ENCODE measurements at regions not wholly inside any gene's neighbourhood (a gene's known extent, or its start where the extent isn't known, plus 50 kb on each side); places are given as distances from the start of the nearest gene placed in this dataset.

GRCh38 chr6:23365732-23366131, 760.3 kb upstream of the NRSN1 start:
- H3K79me2 ChIP-seq (ENCODE audit: low read length), result no peaks in the 10 kb centered on the region
- no peak overlapping the region for H3K4me2 ChIP-seq (ENCODE audit: low read length)
- no peaks in the 10 kb centered on the region for H3K9me3 ChIP-seq (ENCODE audit: insufficient read depth, low read length)
- H3K9ac ChIP-seq (ENCODE audit: low read length), result no peak overlapping the region
- no peak overlapping the region for H3K27ac ChIP-seq (ENCODE audit: low read length)
- no peaks in the 10 kb centered on the region for H4K20me1 ChIP-seq (ENCODE audit: insufficient read depth, low read length)
- H3K36me3 ChIP-seq (replicated peaks; ENCODE audit: low read depth, low read length), result no peaks in the 10 kb centered on the region
- H3K27me3 ChIP-seq (ENCODE audit: low read depth, low read length), result no peaks in the 10 kb centered on the region
- no peaks in the 10 kb centered on the region for H3K4me1 ChIP-seq (ENCODE audit: low read length)
- no peak overlapping the region for H2AFZ ChIP-seq (ENCODE audit: low read depth, low read length)
- TF ChIP-seq EZH2phosphoT487 (IDR thresholded peaks at IDR 0.05; ENCODE audit: low read depth), result no peak
- no peak overlapping the region for H3K4me3 ChIP-seq (ENCODE audit: low read length)

DNA sequence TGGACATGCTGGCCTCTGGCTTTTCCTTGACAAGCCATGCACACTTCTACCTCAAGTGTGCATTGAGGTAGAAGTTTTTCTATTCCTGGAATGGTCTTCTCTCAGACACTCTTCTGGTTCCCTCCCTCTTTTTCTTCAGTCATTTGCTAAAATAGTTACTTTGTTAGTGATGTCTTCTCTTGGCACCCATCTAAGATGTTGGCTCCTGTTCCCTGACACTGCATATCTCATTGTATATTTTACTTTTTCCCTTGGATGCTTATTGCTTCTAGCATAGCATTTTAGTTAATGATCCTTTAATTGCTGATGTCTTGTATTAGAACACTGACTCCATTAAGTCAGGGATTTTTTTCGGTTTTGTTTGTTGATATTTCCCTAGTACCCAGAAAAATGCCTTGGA, 758.7 kb upstream of the NRSN1 start:
- Histone ChIP-seq H4K20me1 (ENCODE audit: insufficient read depth, low read length) (no peaks in the 10 kb centered on the region), H3K27me3 (ENCODE audit: low read depth, low read length) (no peaks in the 10 kb centered on the region), H3K4me3 (ENCODE audit: low read length) (no peak overlapping the region), H3K36me3 (replicated peaks; ENCODE audit: low read depth, low read length) (no peaks in the 10 kb centered on the region), H2AFZ (ENCODE audit: low read depth, low read length) (no peak overlapping the region), H3K9ac (ENCODE audit: low read length) (no peak overlapping the region), H3K4me1 (ENCODE audit: low read length) (no peaks in the 10 kb centered on the region), H3K9me3 (ENCODE audit: insufficient read depth, low read length) (no peaks in the 10 kb centered on the region), H3K79me2 (ENCODE audit: low read length) (no peaks in the 10 kb centered on the region), H3K4me2 (ENCODE audit: low read length) (no peak overlapping the region), H3K27ac (ENCODE audit: low read length) (no peak overlapping the region)
- TF ChIP-seq, protein P1, sequence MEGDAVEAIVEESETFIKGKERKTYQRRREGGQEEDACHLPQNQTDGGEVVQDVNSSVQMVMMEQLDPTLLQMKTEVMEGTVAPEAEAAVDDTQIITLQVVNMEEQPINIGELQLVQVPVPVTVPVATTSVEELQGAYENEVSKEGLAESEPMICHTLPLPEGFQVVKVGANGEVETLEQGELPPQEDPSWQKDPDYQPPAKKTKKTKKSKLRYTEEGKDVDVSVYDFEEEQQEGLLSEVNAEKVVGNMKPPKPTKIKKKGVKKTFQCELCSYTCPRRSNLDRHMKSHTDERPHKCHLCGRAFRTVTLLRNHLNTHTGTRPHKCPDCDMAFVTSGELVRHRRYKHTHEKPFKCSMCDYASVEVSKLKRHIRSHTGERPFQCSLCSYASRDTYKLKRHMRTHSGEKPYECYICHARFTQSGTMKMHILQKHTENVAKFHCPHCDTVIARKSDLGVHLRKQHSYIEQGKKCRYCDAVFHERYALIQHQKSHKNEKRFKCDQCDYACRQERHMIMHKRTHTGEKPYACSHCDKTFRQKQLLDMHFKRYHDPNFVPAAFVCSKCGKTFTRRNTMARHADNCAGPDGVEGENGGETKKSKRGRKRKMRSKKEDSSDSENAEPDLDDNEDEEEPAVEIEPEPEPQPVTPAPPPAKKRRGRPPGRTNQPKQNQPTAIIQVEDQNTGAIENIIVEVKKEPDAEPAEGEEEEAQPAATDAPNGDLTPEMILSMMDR (IDR thresholded peaks at IDR 0.05; ENCODE audit: low read depth, low read length), result no peak
- TF ChIP-seq EZH2phosphoT487 (IDR thresholded peaks at IDR 0.05; ENCODE audit: low read depth), result no peak

GRCh38 chr6:23368557-23368956, 757.5 kb upstream of the NRSN1 start:
- Histone ChIP-seq H3K4me1 (ENCODE audit: low read length) (no peaks in the 10 kb centered on the region), H3K36me3 (replicated peaks; ENCODE audit: low read depth, low read length) (no peaks in the 10 kb centered on the region), H3K79me2 (ENCODE audit: low read length) (no peaks in the 10 kb centered on the region), H3K27me3 (ENCODE audit: low read depth, low read length) (no peaks in the 10 kb centered on the region), H3K4me3 (ENCODE audit: low read length) (no peak overlapping the region), H2AFZ (ENCODE audit: low read depth, low read length) (no peak overlapping the region), H3K4me2 (ENCODE audit: low read length) (no peak overlapping the region), H3K9me3 (ENCODE audit: insufficient read depth, low read length) (no peaks in the 10 kb centered on the region), H3K9ac (ENCODE audit: low read length) (no peak overlapping the region), H3K27ac (ENCODE audit: low read length) (no peak overlapping the region), H4K20me1 (ENCODE audit: insufficient read depth, low read length) (no peaks in the 10 kb centered on the region)
- TF ChIP-seq, protein P1 (IDR thresholded peaks at IDR 0.05; ENCODE audit: low read depth, low read length), result no peak
- no peak for TF ChIP-seq EZH2phosphoT487 (IDR thresholded peaks at IDR 0.05; ENCODE audit: low read depth)

- Histone ChIP-seq H3K9ac (ENCODE audit: low read length) (no peak overlapping the region), H3K27ac (ENCODE audit: low read length) (no peak overlapping the region), H4K20me1 (ENCODE audit: insufficient read depth, low read length) (no peaks in the 10 kb centered on the region), H3K79me2 (ENCODE audit: low read length) (no peaks in the 10 kb centered on the region), H2AFZ (ENCODE audit: low read depth, low read length) (no peak overlapping the region), H3K4me1 (ENCODE audit: low read length) (no peaks in the 10 kb centered on the region), H3K4me3 (ENCODE audit: low read length) (no peak overlapping the region), H3K9me3 (ENCODE audit: insufficient read depth, low read length) (no peaks in the 10 kb centered on the region), H3K27me3 (ENCODE audit: low read depth, low read length) (no peaks in the 10 kb centered on the region), H3K4me2 (ENCODE audit: low read length) (no peak overlapping the region), H3K36me3 (replicated peaks; ENCODE audit: low read depth, low read length) (no peaks in the 10 kb centered on the region)
- no peak for TF ChIP-seq EZH2phosphoT487 (IDR thresholded peaks at IDR 0.05; ENCODE audit: low read depth)
- TF ChIP-seq, protein P1 (IDR thresholded peaks at IDR 0.05; ENCODE audit: low read depth, low read length), result no peak
Observed at GRCh38 chr6:23370051-23370450, 756.0 kb upstream of the NRSN1 start.

Data from OCI-LY3 (cell line).